NCI-H2171 (cell line): ENCODE measurements at regions not wholly inside any gene's neighbourhood (a gene's known extent, or its start where the extent isn't known, plus 50 kb on each side); places are given as distances from the start of the nearest gene placed in this dataset.

Experiments used
- DNase-seq: peaks from one replicate; lab custom pipeline; 2025; lab: John Stamatoyannopoulos, UW

GRCh38 chr2:133718688-133719201 lies 150.5 kb upstream of the NCKAP5 start:
- DNase-seq = no peak

GRCh38 chr2:133720429-133720828 lies 152.2 kb upstream of the NCKAP5 start:
- no peak for DNase-seq

GRCh38 chr2:133721118-133721517 lies 152.9 kb upstream of the NCKAP5 start:
- DNase-seq = no peak

GRCh38 chr2:133723133-133723532 lies 154.9 kb upstream of the NCKAP5 start:
- DNase-seq = no peak

- DNase-seq = no peak
Measured at GRCh38 chr2:133726973-133727372, 158.7 kb upstream of the NCKAP5 start.

- DNase-seq = no peak
Measured at GRCh38 chr2:133732059-133732458, 163.8 kb upstream of the NCKAP5 start.

GRCh38 chr2:133732982-133733900 lies 165.0 kb upstream of the NCKAP5 start:
- DNase-seq = no peak

- no peak for DNase-seq
Measured at GRCh38 chr2:133733901-133734255, 165.6 kb upstream of the NCKAP5 start.

- no peak for DNase-seq
Measured at GRCh38 chr2:133734716-133735495, 166.6 kb upstream of the NCKAP5 start.

- DNase-seq = no peak
Measured at GRCh38 chr2:133736674-133737073, 168.4 kb upstream of the NCKAP5 start.

- DNase-seq = no peak
Measured at GRCh38 chr2:133737242-133737993, 169.2 kb upstream of the NCKAP5 start.

- DNase-seq = no peak
Measured at GRCh38 chr2:133739039-133739438, 170.8 kb upstream of the NCKAP5 start.

- no peak for DNase-seq
Measured at GRCh38 chr2:133740500-133740899, 172.2 kb upstream of the NCKAP5 start.

- DNase-seq = no peak
Measured at GRCh38 chr2:133748007-133748700, 179.9 kb upstream of the NCKAP5 start.

GRCh38 chr2:133753665-133754064 lies 185.4 kb upstream of the NCKAP5 start:
- no peak for DNase-seq

- DNase-seq = no peak
Measured at GRCh38 chr2:133755480-133756300, 187.4 kb upstream of the NCKAP5 start.

GRCh38 chr2:133756833-133757232 lies 188.6 kb upstream of the NCKAP5 start:
- DNase-seq = no peak

- DNase-seq = no peak
Measured at GRCh38 chr2:133760376-133760775, 192.1 kb upstream of the NCKAP5 start.

GRCh38 chr2:133765658-133766057 lies 197.4 kb upstream of the NCKAP5 start:
- DNase-seq = no peak

- DNase-seq = no peak
Measured at GRCh38 chr2:133766164-133766832, 198.0 kb upstream of the NCKAP5 start.
